Glutamatergic neuron (in vitro differentiated cells): ENCODE measurements at regions not wholly inside any gene's neighbourhood (a gene's known extent, or its start where the extent isn't known, plus 50 kb on each side); places are given as distances from the start of the nearest gene placed in this dataset.

ENCODE experiments used
- DNase-seq: peaks from one replicate; pipeline ENCODE4 v3.0.0; 2022
- H3K27ac Mint-ChIP-seq: one replicate; pipeline ENCODE4 v1.8.0; 2020; ENCODE audit warnings: mild to moderate bottlenecking, mixed read lengths, inconsistent platforms; ENCODE audit not compliant: unreplicated experiment
- H3K27me3 Mint-ChIP-seq: one replicate; pipeline ENCODE4 v1.8.0; 2020; ENCODE audit warnings: mild to moderate bottlenecking, moderate library complexity, mixed read lengths, inconsistent platforms; ENCODE audit not compliant: unreplicated experiment
- H3K36me3 Mint-ChIP-seq: one replicate; pipeline ENCODE4 v1.8.0; 2020; ENCODE audit warnings: mild to moderate bottlenecking, mixed read lengths, inconsistent platforms; ENCODE audit not compliant: unreplicated experiment
- H3K4me1 Mint-ChIP-seq: one replicate; pipeline ENCODE4 v1.8.0; 2020; ENCODE audit warnings: mild to moderate bottlenecking, low read depth, mixed read lengths, inconsistent platforms; ENCODE audit not compliant: unreplicated experiment
- H3K4me3 Mint-ChIP-seq: one replicate; pipeline ENCODE4 v1.8.0; 2020; ENCODE audit warnings: mild to moderate bottlenecking, mixed read lengths, inconsistent platforms; ENCODE audit not compliant: unreplicated experiment
- H3K9me3 Mint-ChIP-seq: one replicate; pipeline ENCODE4 v1.8.0; 2020; ENCODE audit warnings: mild to moderate bottlenecking, moderate library complexity, mixed read lengths, inconsistent platforms; ENCODE audit not compliant: unreplicated experiment
- CTCF ChIP-seq: fragments of 200-600 bp; sonication (generic); IDR thresholded peaks from one replicate; pipeline ENCODE4 v1.5.0; 2021; ENCODE audit not compliant: partially characterized antibody, unreplicated experiment

GRCh38 chr7:12056977-12057376 lies 154.1 kb upstream of the TMEM106B start:
- H3K4me3 Mint-ChIP-seq = no peak overlapping the region
- no peaks in the 10 kb centered on the region for H3K27me3 Mint-ChIP-seq
- H3K36me3 Mint-ChIP-seq = peaks cover 9% of the 10 kb centered on the region

GRCh38 chr7:12062062-12062461 lies 149.0 kb upstream of the TMEM106B start:
- Mint-ChIP-seq H3K9me3 (no peaks in the 10 kb centered on the region), H3K4me1 (no peaks in the 10 kb centered on the region), H3K27me3 (no peaks in the 10 kb centered on the region), H3K36me3 (peaks cover 4% of the 10 kb centered on the region), H3K4me3 (no peak overlapping the region), H3K27ac (no peak overlapping the region)
- no peak for DNase-seq
- peak; percentile 40 for TF ChIP-seq CTCF

More at GRCh38 chr7:12056977-12057376, 154.1 kb upstream of the TMEM106B start:
- TF ChIP-seq CTCF = no peak
- no peaks in the 10 kb centered on the region for H3K9me3 Mint-ChIP-seq
- no peaks in the 10 kb centered on the region for H3K4me1 Mint-ChIP-seq
- H3K27ac Mint-ChIP-seq = no peak overlapping the region
- DNase-seq = no peak

GRCh38 chr7:12064586-12065127 lies 146.4 kb upstream of the TMEM106B start:
- no peak for TF ChIP-seq CTCF
- H3K4me1 Mint-ChIP-seq = peaks cover 4% of the 10 kb centered on the region
- H3K4me3 Mint-ChIP-seq = no peak overlapping the region
- peaks cover 2% of the 10 kb centered on the region for H3K27me3 Mint-ChIP-seq
- no peaks in the 10 kb centered on the region for H3K36me3 Mint-ChIP-seq
- H3K9me3 Mint-ChIP-seq = no peaks in the 10 kb centered on the region
- no peak for DNase-seq
- no peak overlapping the region for H3K27ac Mint-ChIP-seq

GRCh38 chr7:12066004-12066403 lies 145.1 kb upstream of the TMEM106B start:
- Mint-ChIP-seq H3K9me3 (no peaks in the 10 kb centered on the region), H3K36me3 (no peaks in the 10 kb centered on the region), H3K4me3 (no peak overlapping the region), H3K27me3 (peaks cover 2% of the 10 kb centered on the region), H3K4me1 (peaks cover 4% of the 10 kb centered on the region), H3K27ac (no peak overlapping the region)
- TF ChIP-seq CTCF = no peak
- no peak for DNase-seq

- Mint-ChIP-seq H3K4me3 (no peak overlapping the region), H3K9me3 (no peaks in the 10 kb centered on the region), H3K4me1 (peaks cover 4% of the 10 kb centered on the region), H3K36me3 (no peaks in the 10 kb centered on the region), H3K27me3 (peaks cover 2% of the 10 kb centered on the region), H3K27ac (no peak overlapping the region)
- no peak for TF ChIP-seq CTCF
- no peak for DNase-seq
Observed at GRCh38 chr7:12066521-12066920, 144.6 kb upstream of the TMEM106B start.
